C4-2B (cell line): ENCODE measurements at regions not wholly inside any gene's neighbourhood (a gene's known extent, or its start where the extent isn't known, plus 50 kb on each side); places are given as distances from the start of the nearest gene placed in this dataset.

Experiments
- CTCF ChIP-seq: fragments of 450-650 bp; conservative IDR thresholded peaks from 2 replicates; pipeline ENCODE4 v1.5.1; 2017; ENCODE audit warnings: mild to moderate bottlenecking
- ZFX ChIP-seq: fragments of 450-650 bp; IDR thresholded peaks from 2 replicates; pipeline ENCODE4 v1.6.1; 2017

- no peak for TF ChIP-seq CTCF
- no peak for TF ChIP-seq ZFX
Measured at GRCh38 chr11:80390505-80390904, 949.7 kb upstream of the TENM4 start.
